ENCODE measurements at regions not wholly inside any gene's neighbourhood (a gene's known extent, or its start where the extent isn't known, plus 50 kb on each side); places are given as distances from the start of the nearest gene placed in this dataset.

- DNase-seq (ENCODE audit: low read depth) = no peak
- TF ChIP-seq, protein P1, sequence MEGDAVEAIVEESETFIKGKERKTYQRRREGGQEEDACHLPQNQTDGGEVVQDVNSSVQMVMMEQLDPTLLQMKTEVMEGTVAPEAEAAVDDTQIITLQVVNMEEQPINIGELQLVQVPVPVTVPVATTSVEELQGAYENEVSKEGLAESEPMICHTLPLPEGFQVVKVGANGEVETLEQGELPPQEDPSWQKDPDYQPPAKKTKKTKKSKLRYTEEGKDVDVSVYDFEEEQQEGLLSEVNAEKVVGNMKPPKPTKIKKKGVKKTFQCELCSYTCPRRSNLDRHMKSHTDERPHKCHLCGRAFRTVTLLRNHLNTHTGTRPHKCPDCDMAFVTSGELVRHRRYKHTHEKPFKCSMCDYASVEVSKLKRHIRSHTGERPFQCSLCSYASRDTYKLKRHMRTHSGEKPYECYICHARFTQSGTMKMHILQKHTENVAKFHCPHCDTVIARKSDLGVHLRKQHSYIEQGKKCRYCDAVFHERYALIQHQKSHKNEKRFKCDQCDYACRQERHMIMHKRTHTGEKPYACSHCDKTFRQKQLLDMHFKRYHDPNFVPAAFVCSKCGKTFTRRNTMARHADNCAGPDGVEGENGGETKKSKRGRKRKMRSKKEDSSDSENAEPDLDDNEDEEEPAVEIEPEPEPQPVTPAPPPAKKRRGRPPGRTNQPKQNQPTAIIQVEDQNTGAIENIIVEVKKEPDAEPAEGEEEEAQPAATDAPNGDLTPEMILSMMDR (conservative IDR thresholded peaks at IDR 0.05; ENCODE audit: control insufficient read depth, insufficient read depth, low read depth, low read length) = no peak
- H3K4me3 ChIP-seq (ENCODE audit: control insufficient read depth, low read depth, low read length) = no peak overlapping the region
Measured at GRCh38 chr7:41524876-41525275, 178.0 kb downstream of the INHBA start.

DNA sequence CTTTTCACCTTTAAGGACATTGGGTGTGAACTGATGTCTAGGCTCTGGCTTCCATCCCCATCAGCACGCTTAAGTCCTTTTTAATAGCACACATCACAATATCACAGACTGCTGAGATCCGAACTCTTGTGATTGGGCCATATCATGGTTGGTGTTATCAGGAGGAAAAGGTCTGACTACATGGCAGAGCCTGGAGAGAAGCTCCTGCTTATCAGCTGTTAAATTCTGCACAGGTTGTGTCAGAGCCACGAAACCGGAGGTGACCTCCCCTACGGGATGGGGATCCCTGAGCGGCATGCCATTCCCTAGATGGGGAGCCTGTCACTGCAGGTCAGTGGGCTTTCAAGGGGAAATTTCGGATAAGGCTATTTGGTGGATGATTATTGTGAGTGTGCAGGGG, 182.4 kb downstream of the INHBA start:
- TF ChIP-seq, protein P1 (conservative IDR thresholded peaks at IDR 0.05; ENCODE audit: control insufficient read depth, insufficient read depth, low read depth, low read length) = no peak
- H3K4me3 ChIP-seq (ENCODE audit: control insufficient read depth, low read depth, low read length) = no peak overlapping the region

DNA sequence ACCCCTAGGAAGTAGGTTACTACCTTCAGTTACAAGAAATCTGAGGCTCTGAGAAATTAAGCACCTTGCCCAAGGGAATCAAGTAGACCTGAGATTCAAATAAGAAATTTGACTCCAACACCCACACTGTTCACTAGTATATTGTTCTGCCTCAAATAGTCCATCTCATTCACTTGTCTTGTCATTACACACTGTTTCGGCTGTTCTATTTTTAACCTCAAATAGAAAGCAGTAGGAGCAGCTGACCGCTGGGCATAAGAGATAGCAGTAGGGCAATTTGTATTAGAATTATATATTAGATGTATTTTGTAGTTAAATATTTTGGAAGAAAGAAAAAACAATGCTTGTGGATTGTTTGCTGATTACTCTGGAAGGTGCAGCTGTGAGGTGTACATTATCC, 185.1 kb downstream of the INHBA start:
- no peak overlapping the region for H3K4me3 ChIP-seq (ENCODE audit: control insufficient read depth, low read depth, low read length)
- no peak for DNase-seq (ENCODE audit: low read depth)
- TF ChIP-seq, protein P1 (conservative IDR thresholded peaks at IDR 0.05; ENCODE audit: control insufficient read depth, insufficient read depth, low read depth, low read length) = no peak

More for the DNA sequence above, 182.4 kb downstream of the INHBA start:
- DNase-seq (ENCODE audit: low read depth) = no peak

DNA sequence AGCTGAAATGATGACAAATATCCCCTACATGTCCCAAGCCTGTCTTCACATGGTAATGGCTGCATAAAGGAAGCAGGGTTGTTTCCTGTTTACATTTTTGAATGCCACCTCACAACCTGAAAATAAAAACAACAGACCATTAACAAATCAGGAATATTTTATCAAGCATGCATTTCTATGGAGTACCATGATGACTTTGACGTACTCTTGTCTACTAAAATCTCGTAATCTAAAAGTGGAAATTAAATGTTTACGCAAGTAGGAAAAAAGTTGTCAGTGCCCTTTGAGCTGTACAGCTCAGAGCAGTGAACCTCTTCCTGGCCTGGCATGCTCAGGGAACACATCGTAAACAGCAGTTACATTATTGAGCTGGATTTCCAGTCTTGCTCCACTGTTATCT, 194.1 kb downstream of the INHBA start:
- no peak for DNase-seq (ENCODE audit: low read depth)
- H3K4me3 ChIP-seq (ENCODE audit: control insufficient read depth, low read depth, low read length) = no peak overlapping the region
- TF ChIP-seq, protein P1 (conservative IDR thresholded peaks at IDR 0.05; ENCODE audit: control insufficient read depth, insufficient read depth, low read depth, low read length) = no peak

DNA sequence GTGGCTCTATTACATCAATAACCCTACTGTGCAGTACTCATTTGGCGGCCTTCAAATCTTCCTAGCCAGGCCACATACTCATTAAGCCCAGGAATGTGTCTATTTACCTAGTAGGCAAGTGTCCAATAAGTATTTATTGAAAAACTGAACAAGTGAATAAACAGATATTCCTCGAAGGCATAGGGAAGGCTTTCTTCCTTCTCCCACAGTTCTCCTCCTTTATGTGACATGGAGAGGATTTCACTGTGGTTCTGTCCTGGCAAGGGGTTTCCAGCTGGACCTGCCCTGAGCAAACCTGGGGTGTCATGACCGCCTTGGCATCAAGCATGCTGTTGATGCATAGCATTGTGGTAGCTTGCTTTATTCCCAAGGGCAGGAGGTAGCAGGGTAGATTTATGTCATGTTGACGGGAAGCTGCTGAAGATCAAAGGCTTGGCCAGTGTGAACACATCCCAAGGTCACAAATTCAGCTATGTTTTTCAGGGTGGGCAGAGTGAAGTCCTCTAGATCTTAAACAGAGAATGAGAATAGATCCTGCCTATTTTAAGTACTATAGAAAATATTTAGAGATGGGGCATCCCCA, 195.1 kb downstream of the INHBA start:
- TF ChIP-seq, protein P1 (conservative IDR thresholded peaks at IDR 0.05; ENCODE audit: control insufficient read depth, insufficient read depth, low read depth, low read length) = no peak
- DNase-seq (ENCODE audit: low read depth) = no peak

DNA sequence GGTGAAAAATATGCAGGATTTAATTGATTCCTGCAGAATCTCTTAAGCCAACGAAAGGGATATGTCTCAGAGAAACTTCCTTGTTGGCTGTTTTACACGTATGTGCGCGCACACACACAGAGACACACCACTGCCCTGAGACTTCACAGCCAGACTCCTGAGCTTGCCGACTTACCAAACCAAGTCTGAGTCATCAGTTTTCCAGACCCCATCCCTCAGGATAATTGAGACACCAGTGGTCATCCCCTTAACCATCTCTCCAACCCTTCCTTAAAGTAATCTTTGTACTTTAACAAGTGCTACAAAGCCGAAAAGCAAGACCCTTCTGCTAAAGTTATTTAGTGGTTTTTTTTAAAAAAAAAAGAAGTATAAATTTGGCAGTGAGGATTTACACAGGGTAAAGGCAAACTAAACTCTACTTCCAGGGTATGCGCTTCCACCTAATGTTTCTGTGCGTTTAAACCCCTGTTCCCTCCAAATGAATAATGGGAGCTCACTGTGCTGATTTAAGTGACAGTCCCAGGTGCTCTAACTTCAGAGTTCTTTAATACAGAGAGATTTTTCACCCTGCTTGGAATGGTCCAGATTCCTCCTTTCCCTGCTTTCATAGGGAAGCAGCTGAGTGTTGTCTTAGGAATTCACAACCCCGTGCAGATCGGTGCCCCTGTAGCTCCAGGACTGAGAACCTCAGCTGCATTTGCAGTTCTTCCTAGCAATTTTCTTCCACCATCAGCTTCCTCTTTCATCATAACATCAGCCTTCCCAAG, 198.5 kb downstream of the INHBA start:
- no peak overlapping the region for H3K4me3 ChIP-seq (ENCODE audit: control insufficient read depth, low read depth, low read length)
- DNase-seq (ENCODE audit: low read depth) = no peak
- TF ChIP-seq, protein P1 (conservative IDR thresholded peaks at IDR 0.05; ENCODE audit: control insufficient read depth, insufficient read depth, low read depth, low read length) = no peak

More for the DNA sequence above, 195.1 kb downstream of the INHBA start:
- H3K4me3 ChIP-seq (ENCODE audit: control insufficient read depth, low read depth, low read length) = no peak overlapping the region

Data from fibroblast of mammary gland (primary cell).